NCI-H2081 (cell line): ENCODE measurements at regions not wholly inside any gene's neighbourhood (a gene's known extent, or its start where the extent isn't known, plus 50 kb on each side); places are given as distances from the start of the nearest gene placed in this dataset.
"Not testable (repeated sequence)": the region's sequence is repeated elsewhere in the genome, so short reads cannot be mapped to it uniquely, and the experiment has no call there.

Experiments
- DNase-seq, 2 experiments: peaks; one replicate each; lab custom pipeline; 2025; lab: John Stamatoyannopoulos, UW

GRCh38 chr3:184440151-184440550, 60.3 kb downstream of the CHRD start:
- DNase-seq, result no peak

- DNase-seq, result no peak
These were observed 61.5 kb downstream of the CHRD start for GRCh38 chr3:184441202-184441900.

- no peak for DNase-seq
These were observed 63.5 kb downstream of the CHRD start for GRCh38 chr3:184443364-184443763.

GRCh38 chr3:184443831-184444230, 64.0 kb downstream of the CHRD start:
- no peak for DNase-seq

- no peak for DNase-seq
These were observed 68.7 kb downstream of the CHRD start for GRCh38 chr3:184448321-184449160.

- DNase-seq, result no peak
These were observed 69.3 kb downstream of the CHRD start for GRCh38 chr3:184449161-184449515.

GRCh38 chr3:184450547-184450946, 70.7 kb downstream of the CHRD start:
- no peak for DNase-seq

- no peak for DNase-seq
These were observed 73.4 kb downstream of the CHRD start for GRCh38 chr3:184453296-184453695.

GRCh38 chr3:184455991-184456390, 76.1 kb downstream of the CHRD start:
- DNase-seq, result no peak

GRCh38 chr3:184456476-184456875, 76.6 kb downstream of the CHRD start:
- DNase-seq, result no peak

- DNase-seq, result no peak
These were observed 77.5 kb downstream of the CHRD start for GRCh38 chr3:184457329-184457728.

- not testable (repeated sequence) for DNase-seq
These were observed 78.0 kb downstream of the CHRD start for GRCh38 chr3:184457784-184458377.

- no peak for DNase-seq
These were observed 79.5 kb downstream of the CHRD start for GRCh38 chr3:184459355-184459754.

- no peak for DNase-seq
These were observed 80.4 kb downstream of the CHRD start for GRCh38 chr3:184460276-184460675.

GRCh38 chr3:184461219-184461618, 81.4 kb downstream of the CHRD start:
- no peak for DNase-seq

- DNase-seq, result no peak
These were observed 86.1 kb downstream of the CHRD start for GRCh38 chr3:184465883-184466412.

- DNase-seq, result no peak
These were observed 86.6 kb downstream of the CHRD start for GRCh38 chr3:184466413-184466960.

GRCh38 chr3:184467171-184467570, 87.3 kb downstream of the CHRD start:
- no peak for DNase-seq

GRCh38 chr3:184470551-184470950, 90.7 kb downstream of the CHRD start:
- no peak for DNase-seq

GRCh38 chr3:184471439-184471838, 90.1 kb upstream of the EPHB3 start:
- no peak for DNase-seq

- DNase-seq, result peak in 1 of 2 experiments; percentile 38
These were observed 88.7 kb upstream of the EPHB3 start for GRCh38 chr3:184472723-184473428.

- no peak for DNase-seq
These were observed 86.7 kb upstream of the EPHB3 start for GRCh38 chr3:184474897-184475296.
